Stimulated activated CD4-positive, alpha-beta T cell treated with anti-CD3 and anti-CD28 coated beads, Interleukin-4, amount 100 ng/mL, for 48 hours (primary cell): ENCODE measurements at regions not wholly inside any gene's neighbourhood (a gene's known extent, or its start where the extent isn't known, plus 50 kb on each side); places are given as distances from the start of the nearest gene placed in this dataset.
"Not testable (repeated sequence)": the region's sequence is repeated elsewhere in the genome, so short reads cannot be mapped to it uniquely, and the experiment has no call there.

Experiments used
- DNase-seq, 2 donors: peaks; one replicate each; pipeline ENCODE4 v3.0.0-alpha.2; 2020; ENCODE audit warnings: low read depth in 2 of 2

- DNase-seq, result no peak
Measured at GRCh38 chr14:81751198-81751597, 217.5 kb upstream of the SEL1L start.

- no peak for DNase-seq
Measured at GRCh38 chr14:81759541-81759940, 225.9 kb upstream of the SEL1L start.

- DNase-seq, result no peak
Measured at GRCh38 chr14:81765651-81766275, 232.1 kb upstream of the SEL1L start.

- DNase-seq, result no peak
Measured at GRCh38 chr14:81766321-81766915, 232.8 kb upstream of the SEL1L start.

GRCh38 chr14:81767266-81767995 is 233.8 kb upstream of the SEL1L start:
- DNase-seq, result no peak

GRCh38 chr14:81771651-81772275 is 238.1 kb upstream of the SEL1L start:
- no peak for DNase-seq

DNA sequence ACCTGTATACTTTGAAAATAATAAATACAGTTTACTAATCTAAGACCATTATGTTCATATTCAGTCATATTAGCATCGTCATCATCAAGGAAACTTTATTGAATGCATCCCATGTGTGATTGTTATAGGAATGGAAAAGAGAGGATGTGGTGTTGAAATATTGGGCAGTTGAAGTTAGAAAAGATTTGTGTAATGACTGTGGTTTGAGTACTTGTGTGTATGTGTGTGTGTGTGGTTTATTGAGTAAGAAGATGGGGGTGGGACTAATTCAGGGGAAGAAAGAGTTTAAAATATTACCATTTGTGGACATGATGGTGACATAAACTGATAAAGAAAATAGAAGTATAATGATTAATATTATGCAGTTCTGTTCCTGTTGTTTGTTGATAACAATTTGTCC is 238.7 kb upstream of the SEL1L start:
- DNase-seq, result no peak

GRCh38 chr14:81776531-81776930 is 242.9 kb upstream of the SEL1L start:
- no peak for DNase-seq

DNA sequence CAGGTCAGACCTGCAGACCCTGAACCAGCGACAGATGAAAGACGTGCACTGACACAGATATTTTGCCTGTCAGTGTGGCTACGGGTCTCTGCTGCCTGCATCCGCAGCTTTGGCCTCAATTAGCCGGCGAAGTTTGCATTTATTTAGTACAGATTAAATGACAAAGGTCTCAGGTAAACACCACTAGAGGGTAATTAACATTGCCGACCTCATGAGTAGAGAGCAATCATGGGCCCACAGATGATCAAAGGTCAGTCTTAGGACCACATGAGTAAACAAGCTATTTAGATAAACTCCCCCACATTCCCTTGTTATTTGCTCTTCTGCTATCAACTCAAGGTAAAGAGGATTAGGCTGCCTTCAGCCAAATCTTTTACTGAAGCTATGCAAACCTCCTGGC is 248.1 kb upstream of the SEL1L start:
- not testable (repeated sequence) for DNase-seq

- DNase-seq, result no peak
Measured at GRCh38 chr14:81784084-81784483, 250.4 kb upstream of the SEL1L start.

- DNase-seq, result no peak
Measured at GRCh38 chr14:81797315-81797714, 263.7 kb upstream of the SEL1L start.

DNA sequence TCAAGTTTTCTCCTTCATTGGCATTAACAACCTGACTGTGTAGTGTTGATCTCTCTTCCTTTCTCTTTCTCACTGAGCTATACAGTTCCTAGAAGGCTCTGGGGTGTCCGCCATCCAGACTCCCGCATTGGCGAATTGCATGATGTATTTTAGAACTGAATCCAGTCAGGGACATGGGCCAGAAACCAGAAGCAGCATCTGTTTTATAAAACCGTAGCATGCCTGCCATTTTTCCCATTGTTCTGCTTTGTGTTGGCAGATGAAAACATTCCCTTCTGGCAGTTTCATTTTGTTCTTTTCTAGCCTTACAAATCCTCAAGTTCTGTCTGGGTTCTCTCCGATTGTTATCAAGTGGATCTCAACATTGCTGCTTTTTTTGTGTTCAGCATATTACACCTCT is 268.3 kb upstream of the SEL1L start:
- DNase-seq, result no peak

GRCh38 chr14:81802341-81802740 is 268.7 kb upstream of the SEL1L start:
- DNase-seq, result no peak

GRCh38 chr14:81805785-81806184 is 272.1 kb upstream of the SEL1L start:
- DNase-seq, result no peak

- no peak for DNase-seq
Measured at GRCh38 chr14:81811705-81812269, 278.1 kb upstream of the SEL1L start.

- DNase-seq, result no peak
Measured at GRCh38 chr14:81818271-81818670, 284.6 kb upstream of the SEL1L start.

- no peak for DNase-seq
Measured at GRCh38 chr14:81819344-81819743, 285.7 kb upstream of the SEL1L start.

- DNase-seq, result no peak
Measured at GRCh38 chr14:81819910-81820309, 286.3 kb upstream of the SEL1L start.

- DNase-seq, result no peak
Measured at GRCh38 chr14:81826081-81826480, 292.4 kb upstream of the SEL1L start.

DNA sequence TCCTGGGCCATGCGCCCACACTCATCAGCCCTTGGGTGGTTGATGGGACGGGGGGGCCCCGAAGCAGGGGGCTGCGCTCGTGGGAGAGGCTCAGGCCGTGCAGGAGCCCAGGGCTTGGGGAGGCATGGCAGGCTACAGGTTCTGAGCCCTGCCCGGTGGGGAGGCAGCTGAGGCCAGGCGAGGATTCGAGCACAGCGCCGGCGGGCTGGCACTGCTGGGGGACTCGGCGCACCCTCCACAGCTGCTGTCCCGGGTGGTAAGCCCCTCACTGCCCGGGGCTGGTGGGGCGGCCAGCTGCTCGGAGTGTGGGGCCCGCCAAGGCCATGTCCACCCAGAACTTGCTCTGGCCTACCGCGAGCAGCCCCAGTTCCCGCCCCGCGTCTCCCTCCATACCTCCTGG is 295.8 kb upstream of the SEL1L start:
- DNase-seq, result no peak

DNA sequence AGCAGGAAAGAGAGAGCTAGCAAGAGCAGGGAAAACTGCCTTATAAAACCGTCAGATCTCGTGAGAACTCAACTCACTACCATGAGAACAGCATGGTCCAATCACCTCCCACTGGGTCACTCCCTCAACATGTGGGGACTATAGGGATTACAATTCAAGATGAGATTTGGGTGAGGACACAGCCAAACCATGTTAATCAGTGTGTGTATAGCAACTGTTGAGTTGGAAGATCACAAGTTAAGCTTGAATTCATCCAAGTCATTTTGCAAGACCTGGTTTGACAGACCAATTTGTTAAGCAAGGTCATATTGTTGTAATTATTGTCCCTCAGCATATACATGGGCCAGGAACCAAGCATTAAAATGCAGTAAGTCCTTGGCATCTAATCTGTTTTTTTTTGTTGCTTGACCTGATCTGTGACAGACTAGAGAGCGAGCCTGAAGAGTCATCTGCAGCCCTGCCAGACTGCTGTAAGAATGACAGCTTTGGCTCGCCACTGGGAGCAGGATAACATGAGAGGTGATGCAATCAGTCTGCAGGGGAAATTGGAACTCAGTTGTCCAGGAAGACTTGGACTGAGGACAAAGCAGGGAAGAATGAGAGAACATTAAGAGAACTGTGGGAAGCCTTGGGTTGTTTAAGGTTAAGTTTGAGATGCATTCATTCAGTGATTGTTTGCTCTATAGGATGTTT is 297.6 kb upstream of the SEL1L start:
- DNase-seq, result no peak

GRCh38 chr14:81834308-81834707 is 300.7 kb upstream of the SEL1L start:
- no peak for DNase-seq
